Neural cell (in vitro differentiated cells): ENCODE measurements at regions not wholly inside any gene's neighbourhood (a gene's known extent, or its start where the extent isn't known, plus 50 kb on each side); places are given as distances from the start of the nearest gene placed in this dataset.

Source experiments
- CTCF ChIP-seq: fragments of 450-650 bp; IDR thresholded peaks from 2 replicates; pipeline ENCODE4 v1.5.1; 2014; ENCODE audit warnings: antibody characterized with exemption, mild to moderate bottlenecking, moderate library complexity; ENCODE audit not compliant: poor library complexity, severe bottlenecking
- EZH2 ChIP-seq: fragments of 200-600, 300-800 bp; shearing (Covaris generic), sonication (generic); IDR thresholded peaks from 2 replicates; pipeline ENCODE4 v1.6.1; 2014; ENCODE audit warnings: antibody characterized with exemption, low read length, borderline replicate concordance, mild to moderate bottlenecking; ENCODE audit not compliant: insufficient read depth, poor library complexity, severe bottlenecking
- MXI1 ChIP-seq: fragments of 450-650 bp; conservative IDR thresholded peaks from 2 replicates; pipeline ENCODE4 v1.6.1; 2014; ENCODE audit warnings: antibody characterized with exemption, mild to moderate bottlenecking; ENCODE audit not compliant: poor library complexity, severe bottlenecking
- POLR2AphosphoS5 ChIP-seq: IDR thresholded peaks from 2 replicates; pipeline ENCODE4 v1.6.1; 2012
- TAF1 ChIP-seq: IDR thresholded peaks from 2 replicates; pipeline ENCODE4 v1.6.1; 2012; ENCODE audit warnings: low read depth

GRCh38 chr11:97498891-97499290 is 1109.1 kb downstream of the JRKL start:
- no peak for TF ChIP-seq CTCF
- TF ChIP-seq MXI1 = no peak
- no peak for TF ChIP-seq TAF1
- TF ChIP-seq POLR2AphosphoS5 = no peak
- TF ChIP-seq EZH2 = no peak
